Neural cell (in vitro differentiated cells): ENCODE measurements at regions not wholly inside any gene's neighbourhood (a gene's known extent, or its start where the extent isn't known, plus 50 kb on each side); places are given as distances from the start of the nearest gene placed in this dataset.

Source experiments
- H2AFZ ChIP-seq: fragments of 200-600, 300-800 bp; sonication (generic), shearing (Covaris generic); 2 replicates; pipeline ENCODE4 v1.6.0; 2014; ENCODE audit warnings: low read depth, mild to moderate bottlenecking, antibody characterized with exemption, low read length, moderate library complexity
- H3F3A ChIP-seq: fragments of 200-600 bp; shearing (Covaris generic); 2 replicates; pipeline ENCODE4 v1.6.1; 2016; ENCODE audit warnings: mild to moderate bottlenecking, moderate library complexity, mixed read lengths, antibody characterized with exemption, low read length; ENCODE audit not compliant: insufficient read depth, poor library complexity, severe bottlenecking
- H3K27ac ChIP-seq: fragments of 200-600, 300-800 bp; sonication (generic), shearing (Covaris generic); 2 replicates; pipeline ENCODE4 v1.5.1; 2014; ENCODE audit warnings: mild to moderate bottlenecking, low read length, moderate library complexity
- H3K27me3 ChIP-seq: fragments of 300-800, 200-600 bp; sonication (generic), shearing (Covaris generic); 2 replicates; pipeline ENCODE4 v1.6.0; 2014; ENCODE audit warnings: mild to moderate bottlenecking, low read depth, low read length, moderate library complexity; ENCODE audit not compliant: insufficient read depth
- H3K36me3 ChIP-seq: fragments of 300-800, 200-600 bp; sonication (generic), shearing (Covaris generic); 2 replicates; pipeline ENCODE4 v1.5.1; 2014; ENCODE audit warnings: mild to moderate bottlenecking, antibody characterized with exemption, low read length, moderate library complexity; ENCODE audit not compliant: insufficient read depth
- H3K4me2 ChIP-seq: fragments of 300-800, 200-600 bp; sonication (generic), shearing (Covaris generic); 2 replicates; pipeline ENCODE4 v1.6.0; 2014; ENCODE audit warnings: mild to moderate bottlenecking, low read length
- H3K4me3 ChIP-seq: fragments of 300-800, 200-600 bp; sonication (generic), shearing (Covaris generic); 2 replicates; pipeline ENCODE4 v1.5.1; 2014; ENCODE audit warnings: mild to moderate bottlenecking, low read length, moderate library complexity
- H3K79me2 ChIP-seq: fragments of 200-600 bp; shearing (Covaris generic); replicated peaks from 2 replicates; pipeline ENCODE4 v1.6.0; 2014; ENCODE audit warnings: mild to moderate bottlenecking, low read length, moderate library complexity; ENCODE audit not compliant: insufficient read depth
- H3K9ac ChIP-seq: fragments of 300-800, 200-600 bp; sonication (generic), shearing (Covaris generic); 2 replicates; pipeline ENCODE4 v1.6.1; 2016; ENCODE audit warnings: mild to moderate bottlenecking, low read length, mixed read lengths
- H3K9me2 ChIP-seq: fragments of 200-600 bp; shearing (Covaris generic); 2 replicates; pipeline ENCODE4 v1.6.1; 2016; ENCODE audit warnings: mild to moderate bottlenecking, low read length, mixed read lengths; ENCODE audit not compliant: insufficient read depth
- H3K9me3 ChIP-seq: fragments of 200-600, 300-800 bp; sonication (generic), shearing (Covaris generic); 2 replicates; pipeline ENCODE4 v1.6.1; 2016; ENCODE audit warnings: mild to moderate bottlenecking, mixed run types, low read length, moderate library complexity, mixed read lengths
- H4K20me1 ChIP-seq: fragments of 200-600 bp; shearing (Covaris generic); 2 replicates; pipeline ENCODE4 v1.6.1; 2016; ENCODE audit warnings: mild to moderate bottlenecking, mixed run types; ENCODE audit not compliant: insufficient read depth
- CTCF ChIP-seq: fragments of 450-650 bp; IDR thresholded peaks from 2 replicates; pipeline ENCODE4 v1.5.1; 2014; ENCODE audit warnings: antibody characterized with exemption, mild to moderate bottlenecking, moderate library complexity; ENCODE audit not compliant: poor library complexity, severe bottlenecking
- EP300 ChIP-seq: fragments of 450-650 bp; conservative IDR thresholded peaks from 2 replicates; pipeline ENCODE4 v1.6.1; 2014; ENCODE audit warnings: antibody characterized with exemption, mild to moderate bottlenecking, moderate library complexity; ENCODE audit not compliant: poor library complexity, severe bottlenecking
- EZH2 ChIP-seq: fragments of 200-600, 300-800 bp; shearing (Covaris generic), sonication (generic); IDR thresholded peaks from 2 replicates; pipeline ENCODE4 v1.6.1; 2014; ENCODE audit warnings: antibody characterized with exemption, low read length, borderline replicate concordance, mild to moderate bottlenecking; ENCODE audit not compliant: insufficient read depth, poor library complexity, severe bottlenecking
- POLR2AphosphoS5 ChIP-seq: IDR thresholded peaks from 2 replicates; pipeline ENCODE4 v1.6.1; 2012
- REST ChIP-seq: IDR thresholded peaks from 2 replicates; pipeline ENCODE4 v1.6.1; 2012; ENCODE audit warnings: borderline replicate concordance
- SMC3 ChIP-seq: fragments of 450-650 bp; conservative IDR thresholded peaks from 2 replicates; pipeline ENCODE4 v1.6.1; 2014; ENCODE audit warnings: antibody characterized with exemption, mild to moderate bottlenecking, moderate library complexity; ENCODE audit not compliant: poor library complexity
- TAF1 ChIP-seq: IDR thresholded peaks from 2 replicates; pipeline ENCODE4 v1.6.1; 2012; ENCODE audit warnings: low read depth

- Histone ChIP-seq H3K9me3 (no peaks in the 10 kb centered on the region), H3K27me3 (no peaks in the 10 kb centered on the region), H3K27ac (no peak overlapping the region), H4K20me1 (no peaks in the 10 kb centered on the region), H3K4me2 (no peak overlapping the region), H3K36me3 (no peaks in the 10 kb centered on the region), H3K9me2 (no peaks in the 10 kb centered on the region), H3K9ac (no peak overlapping the region), H3F3A (no peaks in the 10 kb centered on the region), H3K79me2 (no peaks in the 10 kb centered on the region), H2AFZ (no peak overlapping the region), H3K4me3 (no peak overlapping the region)
- TF ChIP-seq REST = no peak
- TF ChIP-seq EP300 = no peak
- no peak for TF ChIP-seq TAF1
Observed at GRCh38 chrX:45740291-45740690, 539.6 kb upstream of the DIPK2B start.

- H3K9ac ChIP-seq = no peak overlapping the region
- H3K36me3 ChIP-seq = no peaks in the 10 kb centered on the region
- H3K4me2 ChIP-seq = no peak overlapping the region
- no peak overlapping the region for H2AFZ ChIP-seq
- no peaks in the 10 kb centered on the region for H3K9me2 ChIP-seq
- no peak overlapping the region for H3K27ac ChIP-seq
- H3K27me3 ChIP-seq = no peaks in the 10 kb centered on the region
- no peaks in the 10 kb centered on the region for H4K20me1 ChIP-seq
- no peaks in the 10 kb centered on the region for H3K9me3 ChIP-seq
- no peaks in the 10 kb centered on the region for H3K79me2 ChIP-seq
- no peak for TF ChIP-seq TAF1
- TF ChIP-seq REST = no peak
- TF ChIP-seq SMC3 = no peak
- no peak for TF ChIP-seq CTCF
- no peak for TF ChIP-seq POLR2AphosphoS5
- no peak for TF ChIP-seq EZH2
- H3K4me3 ChIP-seq = no peak overlapping the region
- no peaks in the 10 kb centered on the region for H3F3A ChIP-seq
Observed at GRCh38 chrX:45735571-45735970, 534.9 kb upstream of the DIPK2B start.
